Esophagus squamous epithelium (tissue), 4 donors: ENCODE measurements at regions not wholly inside any gene's neighbourhood (a gene's known extent, or its start where the extent isn't known, plus 50 kb on each side); places are given as distances from the start of the nearest gene placed in this dataset.

Experiments
- CTCF ChIP-seq, 6 experiments: fragments of 450-650 bp in 4 of 6; fragments of 200-600 bp in 2 of 6; sonication (generic) in 2 of 6; IDR thresholded peaks; one replicate each; pipeline ENCODE4 v1.5.1; 2016 to 2019; ENCODE audit warnings: antibody characterized with exemption in 6 of 6, mild to moderate bottlenecking in 4 of 6, moderate library complexity in 4 of 6
- POLR2A ChIP-seq, 4 donors: fragments of 450-650 bp; IDR thresholded peaks; one replicate each; pipeline ENCODE4 v1.6.1; 2017; ENCODE audit warnings: antibody characterized with exemption in 4 of 4, mild to moderate bottlenecking in 4 of 4, moderate library complexity in 3 of 4

GRCh38 chr1:219352961-219353651 lies 179.4 kb downstream of the LYPLAL1 start:
- TF ChIP-seq POLR2A (IDR thresholded peaks at IDR 0.05) (no peak), CTCF (IDR thresholded peaks at IDR 0.05) (no peak)
